ENCODE measurements at regions not wholly inside any gene's neighbourhood (a gene's known extent, or its start where the extent isn't known, plus 50 kb on each side); places are given as distances from the start of the nearest gene placed in this dataset.
A peak's percentile ranks its signal among the peaks of the same experiment; 100 is the strongest.

DNA sequence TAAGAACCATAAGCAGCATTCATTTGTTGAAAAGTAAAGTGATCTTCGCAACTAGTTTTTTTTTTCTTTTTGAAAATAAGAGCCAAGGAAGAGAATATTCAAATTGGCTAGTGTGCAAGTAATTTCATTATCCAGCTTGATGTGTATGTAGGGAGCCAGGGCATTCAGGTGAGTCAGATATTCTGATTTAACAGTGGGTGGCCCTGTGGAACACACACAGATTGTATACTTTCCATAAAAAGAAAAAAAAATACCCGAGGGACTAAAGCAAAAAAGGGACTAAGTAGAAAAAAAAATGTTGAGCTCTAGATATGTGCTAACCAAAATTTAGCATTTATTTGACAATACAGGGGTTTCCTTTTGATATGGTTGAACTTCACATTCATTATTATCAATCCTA, 96.9 kb upstream of the ROPN1 start:
- Histone ChIP-seq H3K9me3 (ENCODE audit: control insufficient read depth, insufficient read depth, low read length) (no peaks in the 10 kb centered on the region), H3K36me3 (ENCODE audit: control insufficient read depth, insufficient read depth, low read length) (no peaks in the 10 kb centered on the region), H3K4me3 (ENCODE audit: low read depth, low read length) (no peak overlapping the region), H3K27me3 (ENCODE audit: control insufficient read depth, insufficient read depth, low read length) (no peaks in the 10 kb centered on the region), H3K27ac (ENCODE audit: low read depth, low read length) (no peak overlapping the region), H3K4me1 (ENCODE audit: control insufficient read depth, insufficient read depth, low read length) (peaks cover 22% of the 10 kb centered on the region)
- 100% methylated on average over 1 of the region's 2 CpGs for WGBS (ENCODE audit: insufficient coverage)
- peak in 1 of 6 donors; percentile 26 for DNase-seq (ENCODE audit: low read depth in 4 of 6, low spot score in 6 of 6)

DNA sequence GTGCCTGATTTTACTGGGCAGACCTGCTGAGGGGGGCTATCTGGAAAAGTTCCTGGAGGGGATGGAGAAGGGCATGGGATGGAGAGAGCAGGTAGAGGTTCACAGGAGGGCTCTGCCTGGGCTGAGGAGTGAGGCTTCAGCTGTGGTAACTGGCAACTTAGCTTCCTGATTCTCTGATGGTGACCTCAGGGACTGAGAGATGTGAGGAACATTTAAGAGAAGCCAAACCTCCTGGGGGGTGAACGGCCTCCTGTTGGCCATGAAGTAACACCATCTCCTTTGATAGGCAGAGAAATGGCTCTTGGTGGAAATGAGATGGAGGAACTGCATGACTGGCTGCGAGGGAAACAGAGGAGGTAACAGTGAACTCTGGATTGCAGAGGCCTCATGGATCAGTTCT, 97.3 kb upstream of the ROPN1 start:
- WGBS (ENCODE audit: insufficient coverage): 100% methylated on average over 1 of the region's 2 CpGs
- Histone ChIP-seq H3K4me3 (ENCODE audit: low read depth, low read length) (no peak overlapping the region), H3K9me3 (ENCODE audit: control insufficient read depth, insufficient read depth, low read length) (no peaks in the 10 kb centered on the region), H3K4me1 (ENCODE audit: control insufficient read depth, insufficient read depth, low read length) (peaks cover 20% of the 10 kb centered on the region), H3K27ac (ENCODE audit: low read depth, low read length) (no peak overlapping the region), H3K36me3 (ENCODE audit: control insufficient read depth, insufficient read depth, low read length) (no peaks in the 10 kb centered on the region), H3K27me3 (ENCODE audit: control insufficient read depth, insufficient read depth, low read length) (no peaks in the 10 kb centered on the region)
- no peak for DNase-seq (ENCODE audit: low read depth in 4 of 6, low spot score in 6 of 6)

DNA sequence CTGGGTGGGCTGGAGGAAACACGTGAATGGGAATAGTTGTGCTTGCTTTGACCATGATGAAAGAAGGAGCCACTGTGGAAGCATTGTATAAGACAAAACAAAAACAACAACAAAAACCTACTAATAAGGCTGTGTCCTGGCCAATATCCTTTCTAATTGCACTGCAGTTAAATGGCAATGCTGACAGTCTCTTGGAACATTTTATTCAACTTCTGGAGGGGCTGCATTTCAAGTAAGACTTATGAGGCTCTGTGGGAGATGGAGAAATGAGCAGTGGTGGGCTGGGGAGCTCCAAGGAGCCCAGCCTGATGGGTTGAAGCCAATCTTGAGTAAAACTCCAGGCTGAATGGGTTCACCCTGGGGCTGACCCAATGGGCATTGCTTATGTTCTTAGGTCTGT, 99.8 kb upstream of the ROPN1 start:
- WGBS (ENCODE audit: insufficient coverage): 40% methylated on average over 1 of the region's 1 CpG
- H3K27me3 ChIP-seq (ENCODE audit: control insufficient read depth, insufficient read depth, low read length): no peaks in the 10 kb centered on the region
- H3K4me3 ChIP-seq (ENCODE audit: low read depth, low read length): no peak overlapping the region
- DNase-seq (ENCODE audit: low read depth in 4 of 6, low spot score in 6 of 6): peak in 4 of 6 donors; percentile 22 to 82 (median 60)
- H3K4me1 ChIP-seq (ENCODE audit: control insufficient read depth, insufficient read depth, low read length): peaks cover 25% of the 10 kb centered on the region
- H3K36me3 ChIP-seq (ENCODE audit: control insufficient read depth, insufficient read depth, low read length): peaks cover 6% of the 10 kb centered on the region
- H3K9me3 ChIP-seq (ENCODE audit: control insufficient read depth, insufficient read depth, low read length): no peaks in the 10 kb centered on the region
- no peak overlapping the region for H3K27ac ChIP-seq (ENCODE audit: low read depth, low read length)

DNA sequence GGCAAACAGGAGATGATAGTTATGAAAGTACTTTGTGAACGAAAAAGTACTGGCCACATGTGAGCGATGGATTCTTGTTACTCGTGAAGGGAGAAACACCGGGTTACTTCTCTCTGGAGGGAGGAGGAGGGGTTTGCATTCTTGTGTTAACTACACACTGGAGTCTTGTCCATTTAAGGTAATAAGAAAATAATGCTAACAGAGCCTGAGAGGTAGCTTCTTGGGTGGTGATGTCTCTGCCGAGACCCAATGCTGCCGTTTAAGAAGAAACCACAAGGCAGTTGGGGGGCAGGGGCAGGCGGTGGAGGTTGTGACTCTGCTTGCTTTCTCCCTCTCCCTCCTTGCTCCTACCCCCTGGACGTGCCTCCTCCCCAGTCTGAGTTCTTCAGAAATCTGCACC, 100.9 kb upstream of the ROPN1 start:
- DNase-seq (ENCODE audit: low read depth in 4 of 6, low spot score in 6 of 6): no peak
- Histone ChIP-seq H3K9me3 (ENCODE audit: control insufficient read depth, insufficient read depth, low read length) (no peaks in the 10 kb centered on the region), H3K4me1 (ENCODE audit: control insufficient read depth, insufficient read depth, low read length) (peaks cover 25% of the 10 kb centered on the region), H3K4me3 (ENCODE audit: low read depth, low read length) (no peak overlapping the region), H3K36me3 (ENCODE audit: control insufficient read depth, insufficient read depth, low read length) (peaks cover 6% of the 10 kb centered on the region), H3K27ac (ENCODE audit: low read depth, low read length) (no peak overlapping the region), H3K27me3 (ENCODE audit: control insufficient read depth, insufficient read depth, low read length) (no peaks in the 10 kb centered on the region)
- 80% methylated on average over 5 of the region's 8 CpGs for WGBS (ENCODE audit: insufficient coverage)

DNA sequence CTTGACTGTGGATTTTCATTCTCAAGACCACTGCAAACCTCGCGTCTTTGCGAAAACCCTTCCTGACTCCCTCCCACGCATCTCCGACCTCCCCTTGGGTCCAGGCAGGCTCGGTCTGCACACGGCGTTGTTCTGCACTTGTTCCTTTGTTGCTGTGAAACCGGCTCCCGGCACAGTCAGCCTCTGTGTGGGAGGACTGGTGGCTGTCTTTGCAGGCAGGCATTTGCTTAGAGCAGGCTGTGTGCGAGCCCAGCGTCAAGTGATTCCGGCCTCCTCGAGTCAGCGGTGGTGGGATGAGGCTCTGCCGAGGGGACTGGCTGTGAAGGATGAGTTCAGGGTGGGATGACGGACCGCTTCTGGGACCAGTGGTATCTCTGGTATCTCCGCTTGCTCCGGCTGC, 102.6 kb upstream of the ROPN1 start:
- no peaks in the 10 kb centered on the region for H3K27me3 ChIP-seq (ENCODE audit: control insufficient read depth, insufficient read depth, low read length)
- peaks cover 6% of the 10 kb centered on the region for H3K36me3 ChIP-seq (ENCODE audit: control insufficient read depth, insufficient read depth, low read length)
- H3K4me3 ChIP-seq (ENCODE audit: low read depth, low read length): no peak overlapping the region
- 77% methylated on average over 14 of the region's 20 CpGs for WGBS (ENCODE audit: insufficient coverage)
- H3K27ac ChIP-seq (ENCODE audit: low read depth, low read length): no peak overlapping the region
- peak in 2 of 6 donors; percentile 47 to 59 for DNase-seq (ENCODE audit: low read depth in 4 of 6, low spot score in 6 of 6)
- no peaks in the 10 kb centered on the region for H3K9me3 ChIP-seq (ENCODE audit: control insufficient read depth, insufficient read depth, low read length)
- H3K4me1 ChIP-seq (ENCODE audit: control insufficient read depth, insufficient read depth, low read length): peaks cover 31% of the 10 kb centered on the region

DNA sequence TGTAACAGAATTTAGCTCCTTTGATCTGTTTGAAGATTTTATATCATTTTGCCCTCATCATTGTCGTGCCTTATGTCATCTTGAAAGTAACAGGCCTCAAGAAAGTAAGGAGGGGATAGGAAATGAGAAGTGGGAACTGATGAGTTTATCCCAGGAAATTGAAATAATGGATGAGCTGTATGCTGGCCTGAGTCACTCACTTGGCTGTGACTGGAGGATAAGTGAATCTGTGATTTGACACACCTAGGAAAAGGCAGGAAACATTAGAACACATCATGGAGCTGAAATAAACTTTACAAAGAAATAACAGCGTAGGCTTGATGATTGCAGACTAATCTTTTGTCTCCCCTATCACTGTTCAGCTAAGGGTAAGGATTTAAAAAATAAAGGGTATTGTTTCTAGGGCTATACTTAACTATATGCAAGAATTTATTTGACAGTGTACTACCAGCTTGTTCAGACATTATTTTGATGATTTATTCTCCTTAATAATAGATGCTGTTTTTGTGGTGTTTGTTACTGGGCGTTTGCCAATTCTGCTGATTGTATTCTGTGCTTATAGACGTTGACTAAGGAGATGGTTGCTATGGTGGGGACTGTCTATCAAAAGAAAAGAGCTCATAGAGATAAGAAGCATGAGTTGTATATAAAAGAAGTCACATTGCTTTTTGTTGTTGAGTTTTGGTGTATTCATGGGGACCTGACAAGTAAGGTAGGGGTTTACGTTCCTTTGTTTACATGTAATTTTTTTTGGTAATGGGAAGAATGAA, 105.6 kb upstream of the ROPN1 start:
- H3K9me3 ChIP-seq (ENCODE audit: control insufficient read depth, insufficient read depth, low read length): no peaks in the 10 kb centered on the region
- WGBS (ENCODE audit: insufficient coverage): 50% methylated on average over 4 of the region's 5 CpGs
- H3K4me1 ChIP-seq (ENCODE audit: control insufficient read depth, insufficient read depth, low read length): peaks cover 21% of the 10 kb centered on the region
- peaks cover 6% of the 10 kb centered on the region for H3K36me3 ChIP-seq (ENCODE audit: control insufficient read depth, insufficient read depth, low read length)
- no peak overlapping the region for H3K27ac ChIP-seq (ENCODE audit: low read depth, low read length)
- no peak overlapping the region for H3K4me3 ChIP-seq (ENCODE audit: low read depth, low read length)
- DNase-seq (ENCODE audit: low read depth in 4 of 6, low spot score in 6 of 6): peak in 1 of 6 donors; percentile 59
- no peaks in the 10 kb centered on the region for H3K27me3 ChIP-seq (ENCODE audit: control insufficient read depth, insufficient read depth, low read length)

DNA sequence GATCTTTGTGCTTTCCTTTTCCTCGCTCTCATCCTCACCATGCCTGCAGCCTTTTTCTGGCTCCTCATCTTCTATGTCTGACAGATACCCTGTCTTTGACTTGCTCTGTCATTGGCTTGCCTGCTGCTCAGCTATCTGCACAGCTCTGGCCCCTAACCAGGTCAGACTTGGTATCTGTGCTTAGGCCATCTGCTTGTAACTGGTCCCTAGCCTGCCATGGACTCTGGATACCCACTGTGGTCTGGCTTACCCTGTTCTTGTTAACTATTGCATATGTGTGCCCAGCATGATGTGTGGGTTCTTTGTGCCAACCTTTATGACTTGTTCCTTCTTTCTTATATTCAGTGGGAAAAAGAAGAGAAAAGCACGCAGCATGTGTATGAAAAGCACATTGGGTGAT, 109.7 kb upstream of the ROPN1 start:
- Histone ChIP-seq H3K27ac (ENCODE audit: low read depth, low read length) (no peak overlapping the region), H3K9me3 (ENCODE audit: control insufficient read depth, insufficient read depth, low read length) (no peaks in the 10 kb centered on the region), H3K4me3 (ENCODE audit: low read depth, low read length) (no peak overlapping the region), H3K4me1 (ENCODE audit: control insufficient read depth, insufficient read depth, low read length) (peaks cover 9% of the 10 kb centered on the region), H3K36me3 (ENCODE audit: control insufficient read depth, insufficient read depth, low read length) (no peaks in the 10 kb centered on the region), H3K27me3 (ENCODE audit: control insufficient read depth, insufficient read depth, low read length) (no peaks in the 10 kb centered on the region)
- DNase-seq (ENCODE audit: low read depth in 4 of 6, low spot score in 6 of 6): peak in 1 of 6 donors; percentile 38
- 86% methylated on average over 1 of the region's 2 CpGs for WGBS (ENCODE audit: insufficient coverage)

DNA sequence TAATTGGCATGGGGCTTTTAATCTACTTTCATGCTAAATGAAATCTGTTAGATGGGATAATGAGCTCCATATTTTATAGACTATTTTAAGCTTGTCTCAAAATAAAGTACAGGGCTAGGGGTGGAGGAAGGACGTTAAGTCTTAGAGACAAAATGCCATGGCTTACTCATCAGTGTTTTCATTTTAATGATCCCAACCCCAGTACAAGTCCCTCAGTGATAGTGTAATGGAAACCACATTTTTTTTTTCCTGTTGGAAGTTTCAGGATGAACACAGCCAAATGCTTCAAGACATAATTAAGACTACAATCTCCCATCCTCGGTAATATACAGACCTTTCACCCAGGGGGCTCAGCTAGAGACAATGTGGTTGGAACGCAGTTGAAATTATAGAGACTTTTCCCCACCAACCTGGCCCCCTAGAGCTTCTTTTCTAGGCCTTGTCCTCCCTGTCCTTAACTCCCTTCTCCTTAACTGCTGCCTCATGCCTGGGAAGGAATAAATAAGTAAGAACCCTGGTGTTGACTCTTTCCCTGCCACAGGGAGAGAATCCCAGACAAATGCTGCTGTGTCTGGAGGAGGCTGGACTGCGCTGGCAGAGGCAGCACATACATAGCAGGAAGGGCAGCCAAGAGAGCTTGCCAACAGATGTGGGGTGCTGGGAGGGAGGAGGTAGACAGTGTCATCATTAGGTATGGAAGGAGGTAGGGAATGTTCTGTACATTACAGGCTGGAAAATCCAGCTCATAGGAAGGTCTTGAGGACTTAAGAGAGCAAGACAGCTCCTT, 115.4 kb upstream of the ROPN1 start:
- Histone ChIP-seq H3K4me3 (ENCODE audit: low read depth, low read length) (no peak overlapping the region), H3K27ac (ENCODE audit: low read depth, low read length) (no peak overlapping the region), H3K27me3 (ENCODE audit: control insufficient read depth, insufficient read depth, low read length) (no peaks in the 10 kb centered on the region), H3K36me3 (ENCODE audit: control insufficient read depth, insufficient read depth, low read length) (no peaks in the 10 kb centered on the region), H3K9me3 (ENCODE audit: control insufficient read depth, insufficient read depth, low read length) (no peaks in the 10 kb centered on the region), H3K4me1 (ENCODE audit: control insufficient read depth, insufficient read depth, low read length) (peaks cover 4% of the 10 kb centered on the region)
- peak in 2 of 6 donors; percentile 29 to 61 for DNase-seq (ENCODE audit: low read depth in 4 of 6, low spot score in 6 of 6)
- 28% methylated on average over 2 of the region's 4 CpGs for WGBS (ENCODE audit: insufficient coverage)

DNA sequence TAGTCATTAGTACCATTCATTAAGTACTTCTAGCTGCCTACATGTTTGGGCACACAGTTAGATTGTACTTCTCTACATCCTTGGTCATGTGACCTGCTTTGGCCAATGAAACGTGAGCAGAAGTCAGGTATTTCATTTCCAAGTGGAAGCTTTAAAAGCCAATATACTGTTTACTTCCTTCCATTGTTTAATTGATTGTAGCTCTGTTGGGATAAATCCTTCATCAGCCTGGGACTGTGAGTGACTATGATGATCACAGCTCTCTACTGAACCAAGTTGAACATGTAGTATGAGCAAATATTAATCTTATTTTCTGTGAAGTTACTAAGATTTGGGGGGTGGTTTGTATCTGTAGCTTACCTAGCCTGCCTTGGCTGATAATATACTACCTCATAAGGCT, 116.5 kb upstream of the ROPN1 start:
- no CpG with 5 or more reads among the region's 1 CpG for WGBS (ENCODE audit: insufficient coverage)
- DNase-seq (ENCODE audit: low read depth in 4 of 6, low spot score in 6 of 6): no peak

DNA sequence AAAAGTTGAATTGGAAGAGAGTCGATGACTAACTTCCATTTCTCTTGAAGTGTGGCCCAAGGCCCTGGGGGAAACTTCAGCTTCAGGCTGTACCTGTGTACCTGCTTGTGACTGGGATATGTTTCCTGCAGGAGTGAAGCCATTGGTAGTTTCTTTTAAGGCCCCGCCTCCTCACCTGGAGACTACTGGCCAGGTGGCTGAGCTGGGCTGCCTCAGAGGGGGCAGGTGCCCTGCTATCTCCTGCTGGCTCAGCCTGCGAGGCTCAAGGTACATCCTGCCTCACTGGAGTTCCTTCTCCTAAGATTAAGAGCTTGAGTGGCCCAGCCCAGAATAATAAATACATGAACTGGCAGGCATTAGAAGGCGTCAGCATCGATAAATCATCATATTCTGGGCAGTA, 121.6 kb upstream of the ROPN1 start:
- H3K27ac ChIP-seq (ENCODE audit: low read depth, low read length): no peak overlapping the region
- 94% methylated on average over 5 of the region's 5 CpGs for WGBS (ENCODE audit: insufficient coverage)

More for the DNA sequence above, 116.5 kb upstream of the ROPN1 start:
- no peak overlapping the region for H3K4me3 ChIP-seq (ENCODE audit: low read depth, low read length)
- peaks cover 4% of the 10 kb centered on the region for H3K4me1 ChIP-seq (ENCODE audit: control insufficient read depth, insufficient read depth, low read length)
- no peaks in the 10 kb centered on the region for H3K36me3 ChIP-seq (ENCODE audit: control insufficient read depth, insufficient read depth, low read length)
- no peaks in the 10 kb centered on the region for H3K9me3 ChIP-seq (ENCODE audit: control insufficient read depth, insufficient read depth, low read length)
- H3K27ac ChIP-seq (ENCODE audit: low read depth, low read length): no peak overlapping the region
- no peaks in the 10 kb centered on the region for H3K27me3 ChIP-seq (ENCODE audit: control insufficient read depth, insufficient read depth, low read length)

More for the DNA sequence above, 121.6 kb upstream of the ROPN1 start:
- no peaks in the 10 kb centered on the region for H3K27me3 ChIP-seq (ENCODE audit: control insufficient read depth, insufficient read depth, low read length)
- no peaks in the 10 kb centered on the region for H3K36me3 ChIP-seq (ENCODE audit: control insufficient read depth, insufficient read depth, low read length)
- no peak overlapping the region for H3K4me3 ChIP-seq (ENCODE audit: low read depth, low read length)
- H3K4me1 ChIP-seq (ENCODE audit: control insufficient read depth, insufficient read depth, low read length): peaks cover 4% of the 10 kb centered on the region
- no peak for DNase-seq (ENCODE audit: low read depth in 4 of 6, low spot score in 6 of 6)
- no peaks in the 10 kb centered on the region for H3K9me3 ChIP-seq (ENCODE audit: control insufficient read depth, insufficient read depth, low read length)
